ENCODE measurements at regions not wholly inside any gene's neighbourhood (a gene's known extent, or its start where the extent isn't known, plus 50 kb on each side); places are given as distances from the start of the nearest gene placed in this dataset.

DNA sequence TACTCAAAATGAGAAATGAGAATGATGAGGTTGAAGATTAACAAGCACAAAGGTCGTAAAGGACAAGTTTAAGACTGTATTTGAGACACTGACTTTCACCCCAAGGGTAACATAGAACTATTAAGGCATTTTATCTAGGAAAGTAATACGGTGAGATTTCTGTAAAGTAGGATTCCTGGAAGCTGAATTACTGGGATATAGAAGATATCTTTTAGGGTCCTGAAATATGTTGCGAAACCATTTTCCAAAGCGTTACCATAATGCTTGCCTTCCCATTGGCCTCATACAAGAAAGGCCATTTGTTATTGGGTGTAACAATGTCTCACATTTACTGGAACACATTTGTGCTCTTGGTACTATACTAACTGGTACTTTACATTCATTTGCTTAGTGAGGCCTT lies 1185.9 kb upstream of the TENM4 start:
- TF ChIP-seq MAX (IDR thresholded peaks at IDR 0.05) (no peak), CTCF (CRISPR knock-in tag; IDR thresholded peaks at IDR 0.05) (no peak), ZNF709 (CRISPR knock-in tag; IDR thresholded peaks at IDR 0.05) (no peak), SMC3 (IDR thresholded peaks at IDR 0.05; ENCODE audit: low read length) (no peak), MAFF (IDR thresholded peaks at IDR 0.05; ENCODE audit: low read depth, low read length) (no peak), MAFG (CRISPR knock-in tag; IDR thresholded peaks at IDR 0.05) (no peak), SALL2 (CRISPR knock-in tag; IDR thresholded peaks at IDR 0.05) (no peak), PCBP2 (optimal IDR thresholded peaks at IDR 0.05; ENCODE audit: low read depth, low read length, poor library complexity, severe bottlenecking) (no peak), FOXM1 (CRISPR knock-in tag; IDR thresholded peaks at IDR 0.05) (no peak), MAFK (conservative IDR thresholded peaks at IDR 0.05 in 1 of 2, IDR thresholded peaks at IDR 0.05 in 1 of 2; ENCODE audit: low read length in 2 of 2) (no peak), ZFP36 (IDR thresholded peaks at IDR 0.05; ENCODE audit: borderline replicate concordance, low read depth, low read length, partially characterized antibody) (no peak), TBX2 (CRISPR knock-in tag; IDR thresholded peaks at IDR 0.05; ENCODE audit: borderline replicate concordance) (no peak)
- TF ChIP-seq, protein P1, sequence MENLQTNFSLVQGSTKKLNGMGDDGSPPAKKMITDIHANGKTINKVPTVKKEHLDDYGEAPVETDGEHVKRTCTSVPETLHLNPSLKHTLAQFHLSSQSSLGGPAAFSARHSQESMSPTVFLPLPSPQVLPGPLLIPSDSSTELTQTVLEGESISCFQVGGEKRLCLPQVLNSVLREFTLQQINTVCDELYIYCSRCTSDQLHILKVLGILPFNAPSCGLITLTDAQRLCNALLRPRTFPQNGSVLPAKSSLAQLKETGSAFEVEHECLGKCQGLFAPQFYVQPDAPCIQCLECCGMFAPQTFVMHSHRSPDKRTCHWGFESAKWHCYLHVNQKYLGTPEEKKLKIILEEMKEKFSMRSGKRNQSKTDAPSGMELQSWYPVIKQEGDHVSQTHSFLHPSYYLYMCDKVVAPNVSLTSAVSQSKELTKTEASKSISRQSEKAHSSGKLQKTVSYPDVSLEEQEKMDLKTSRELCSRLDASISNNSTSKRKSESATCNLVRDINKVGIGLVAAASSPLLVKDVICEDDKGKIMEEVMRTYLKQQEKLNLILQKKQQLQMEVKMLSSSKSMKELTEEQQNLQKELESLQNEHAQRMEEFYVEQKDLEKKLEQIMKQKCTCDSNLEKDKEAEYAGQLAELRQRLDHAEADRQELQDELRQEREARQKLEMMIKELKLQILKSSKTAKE (CRISPR knock-in tag; IDR thresholded peaks at IDR 0.05; ENCODE audit: borderline replicate concordance) = no peak
